H9 (cell line): ENCODE measurements at regions not wholly inside any gene's neighbourhood (a gene's known extent, or its start where the extent isn't known, plus 50 kb on each side); places are given as distances from the start of the nearest gene placed in this dataset.
"Not testable (repeated sequence)": the region's sequence is repeated elsewhere in the genome, so short reads cannot be mapped to it uniquely, and the experiment has no call there.

Experiments used
- DNase-seq: peaks from one replicate; pipeline ENCODE4 v3.0.0-alpha.2; 2017
- H2AFZ ChIP-seq: one replicate; pipeline ENCODE4 v1.6.1; 2013; ENCODE audit warnings: mild to moderate bottlenecking, low read length, control low read depth, moderate library complexity
- H2AK5ac ChIP-seq: 2 replicates; pipeline ENCODE4 v1.6.1; 2013; ENCODE audit warnings: low read length, control low read depth, mixed read lengths; ENCODE audit not compliant: insufficient read length
- H2BK120ac ChIP-seq: one replicate; pipeline ENCODE4 v1.6.1; 2013; ENCODE audit warnings: low read depth, mild to moderate bottlenecking, low read length, control low read depth, inconsistent platforms; ENCODE audit not compliant: poor library complexity, severe bottlenecking
- H2BK12ac ChIP-seq: 2 replicates; pipeline ENCODE4 v1.6.1; 2013; ENCODE audit warnings: low read length, control low read depth, mixed read lengths, low read depth; ENCODE audit not compliant: insufficient read length
- H2BK15ac ChIP-seq: 2 replicates; pipeline ENCODE4 v1.6.1; 2013; ENCODE audit warnings: low read depth, low read length, control low read depth
- H2BK20ac ChIP-seq: one replicate; pipeline ENCODE4 v1.6.1; 2013; ENCODE audit warnings: low read depth, mild to moderate bottlenecking, low read length, control low read depth, inconsistent platforms; ENCODE audit not compliant: poor library complexity, severe bottlenecking
- H2BK5ac ChIP-seq: 2 replicates; pipeline ENCODE4 v1.6.1; 2013; ENCODE audit warnings: low read length, control low read depth, mixed read lengths; ENCODE audit not compliant: insufficient read length
- H3K14ac ChIP-seq: 2 replicates; pipeline ENCODE4 v1.6.1; 2013; ENCODE audit warnings: low read length, control low read depth; ENCODE audit not compliant: insufficient read depth
- H3K18ac ChIP-seq: 2 replicates; pipeline ENCODE4 v1.6.1; 2013; ENCODE audit warnings: low read depth, mild to moderate bottlenecking, mixed read lengths, low read length, control low read depth; ENCODE audit not compliant: insufficient read length
- H3K23ac ChIP-seq: 2 replicates; pipeline ENCODE4 v1.6.1; 2013; ENCODE audit warnings: low read length, control low read depth, mixed read lengths, low read depth; ENCODE audit not compliant: insufficient read length
- H3K23me2 ChIP-seq: 2 replicates; pipeline ENCODE4 v1.6.1; 2013; ENCODE audit warnings: low read depth, mild to moderate bottlenecking, mixed read lengths, low read length, control low read depth; ENCODE audit not compliant: insufficient read length, poor library complexity, severe bottlenecking
- H3K27ac ChIP-seq: 2 replicates; pipeline ENCODE4 v1.5.1; 2013; ENCODE audit warnings: low read length, control low read depth, mixed read lengths, low read depth; ENCODE audit not compliant: insufficient read length
- H3K27me3 ChIP-seq: 2 replicates; pipeline ENCODE4 v1.6.1; 2013; ENCODE audit warnings: low read length, control low read depth, inconsistent platforms; ENCODE audit not compliant: insufficient read depth
- H3K4ac ChIP-seq: 2 replicates; pipeline ENCODE4 v1.6.1; 2013; ENCODE audit warnings: low read depth, mild to moderate bottlenecking, control low read depth, inconsistent platforms, low read length, moderate library complexity
- H3K4me1 ChIP-seq: 2 replicates; pipeline ENCODE4 v1.6.1; 2013; ENCODE audit warnings: low read length, control low read depth, inconsistent platforms; ENCODE audit not compliant: insufficient read depth
- H3K4me2 ChIP-seq: 2 replicates; pipeline ENCODE4 v1.6.1; 2013; ENCODE audit warnings: low read length, control low read depth, mixed read lengths; ENCODE audit not compliant: insufficient read length, insufficient read depth
- H3K56ac ChIP-seq: 2 replicates; pipeline ENCODE4 v1.6.1; 2013; ENCODE audit warnings: low read depth, mild to moderate bottlenecking, mixed read lengths, low read length, control low read depth; ENCODE audit not compliant: insufficient read length
- H3K79me1 ChIP-seq: 2 replicates; pipeline ENCODE4 v1.6.1; 2013; ENCODE audit warnings: low read depth, mild to moderate bottlenecking, moderate library complexity, low read length, control low read depth, inconsistent platforms; ENCODE audit not compliant: insufficient read depth, poor library complexity, severe bottlenecking
- H3K79me2 ChIP-seq: 2 replicates; pipeline ENCODE4 v1.6.1; 2013; ENCODE audit warnings: low read length, control low read depth, inconsistent platforms; ENCODE audit not compliant: insufficient read depth
- H3K9ac ChIP-seq: 2 replicates; pipeline ENCODE4 v1.6.1; 2013; ENCODE audit warnings: low read length, control low read depth, mixed read lengths; ENCODE audit not compliant: insufficient read length; ENCODE audit errors: extremely low read depth
- H3K9me3 ChIP-seq: one replicate; pipeline ENCODE4 v1.6.1; 2013; ENCODE audit warnings: low read depth, low read length, inconsistent platforms; ENCODE audit not compliant: control insufficient read depth
- H3T11ph ChIP-seq: one replicate; pipeline ENCODE4 v1.6.1; 2013; ENCODE audit warnings: mild to moderate bottlenecking, low read length, control low read depth, inconsistent platforms
- H4K20me1 ChIP-seq: one replicate; pipeline ENCODE4 v1.6.1; 2013; ENCODE audit not compliant: control insufficient read depth, insufficient read length, insufficient read depth
- H4K5ac ChIP-seq: 2 replicates; pipeline ENCODE4 v1.6.1; 2013; ENCODE audit warnings: low read depth, mild to moderate bottlenecking, mixed read lengths, low read length, control low read depth; ENCODE audit not compliant: insufficient read length
- H4K8ac ChIP-seq: replicated peaks from 2 replicates; pipeline ENCODE4 v1.6.1; 2013; ENCODE audit warnings: low read length, control low read depth, mixed read lengths, low read depth; ENCODE audit not compliant: insufficient read length
- H4K91ac ChIP-seq: 2 replicates; pipeline ENCODE4 v1.6.1; 2013; ENCODE audit warnings: low read depth, mild to moderate bottlenecking, moderate library complexity, mixed read lengths, low read length, control low read depth; ENCODE audit not compliant: insufficient read length
- H3K27ac Mint-ChIP-seq, 3 experiments: 2 replicates in 2 of 3; 3 replicates in 1 of 3; pipeline ENCODE4 v1.8.0; 2020 to 2021; ENCODE audit warnings: mixed read lengths in 3 of 3, mild to moderate bottlenecking in 1 of 3, moderate library complexity in 1 of 3
- H3K27me3 Mint-ChIP-seq: 2 replicates; pipeline ENCODE4 v1.8.0; 2021; ENCODE audit warnings: low read depth, mild to moderate bottlenecking, moderate library complexity, mixed read lengths
- H3K36me3 Mint-ChIP-seq, 3 experiments: 2 replicates in 2 of 3; 3 replicates in 1 of 3; pipeline ENCODE4 v1.8.0; 2020 to 2021; ENCODE audit warnings: low read depth in 3 of 3, mixed read lengths in 3 of 3; ENCODE audit not compliant: insufficient read depth in 1 of 3
- H3K4me1 Mint-ChIP-seq, 2 experiments: 2 replicates each; pipeline ENCODE4 v1.8.0; 2020; ENCODE audit warnings: mixed read lengths in 2 of 2
- H3K4me3 Mint-ChIP-seq, 2 experiments: 2 replicates in 1 of 2; 3 replicates in 1 of 2; pipeline ENCODE4 v1.8.0; 2020 to 2021; ENCODE audit warnings: mild to moderate bottlenecking in 2 of 2, mixed read lengths in 2 of 2, moderate library complexity in 1 of 2
- H3K9me3 Mint-ChIP-seq, 2 experiments: 2 replicates in 1 of 2; 3 replicates in 1 of 2; pipeline ENCODE4 v1.8.0; 2020; ENCODE audit warnings: mild to moderate bottlenecking in 2 of 2, mixed read lengths in 2 of 2, moderate library complexity in 1 of 2
- WGBS: extraction: QIAGEN DNeasy Blood & Tissue Kit; methylation state at CpG from one replicate; pipeline ENCODE4 v1.1.7; 2013; ENCODE audit warnings: missing lambda C conversion rate, low lambda C conversion rate, mixed read lengths; ENCODE audit not compliant: insufficient read length; ENCODE audit errors: extremely low coverage; 5-methylcytosine and 5-hydroxymethylcytosine counted together

GRCh38 chr7:63568571-63569313, 429.9 kb upstream of the ZNF722 start:
- H4K5ac ChIP-seq, H3K27me3 Mint-ChIP-seq, H3K79me2 ChIP-seq, H3K23ac ChIP-seq, H3K4me1 ChIP-seq, H3K27me3 ChIP-seq, H3K27ac ChIP-seq, H3K27ac Mint-ChIP-seq, H2BK20ac ChIP-seq, H4K91ac ChIP-seq, H3K4ac ChIP-seq, H3K4me2 ChIP-seq, H3K4me1 Mint-ChIP-seq, DNase-seq, H3K18ac ChIP-seq, H3K56ac ChIP-seq, H2BK12ac ChIP-seq, H3K14ac ChIP-seq, H4K8ac ChIP-seq, H4K20me1 ChIP-seq, H3K4me3 Mint-ChIP-seq, H2BK15ac ChIP-seq, H3K9ac ChIP-seq, H3K79me1 ChIP-seq, H2AK5ac ChIP-seq, H3K23me2 ChIP-seq, H2BK120ac ChIP-seq, H2BK5ac ChIP-seq, H2AFZ ChIP-seq, H3T11ph ChIP-seq: not testable (repeated sequence)
- no CpG with 5 or more reads among the region's 27 CpGs for WGBS
- peaks cover 16% of the 10 kb centered on the region for H3K9me3 ChIP-seq
- H3K36me3 Mint-ChIP-seq, result peaks cover 7 to 10% (median 10%) of the 10 kb centered on the region in 3 experiments; a peak in 4 of 7 replicates
- H3K9me3 Mint-ChIP-seq, result peaks cover 33 to 51% of the 10 kb centered on the region in 2 experiments

GRCh38 chr7:63570386-63571115, 428.1 kb upstream of the ZNF722 start:
- not testable (repeated sequence) for H3K18ac ChIP-seq, H3K27ac ChIP-seq, H3K4me3 Mint-ChIP-seq, H3K4ac ChIP-seq, H4K91ac ChIP-seq, H3K4me1 ChIP-seq, H3T11ph ChIP-seq, H3K79me2 ChIP-seq, H2AK5ac ChIP-seq, H3K79me1 ChIP-seq, H2AFZ ChIP-seq, H3K27ac Mint-ChIP-seq, H3K27me3 ChIP-seq, H2BK12ac ChIP-seq, H3K9ac ChIP-seq, H3K27me3 Mint-ChIP-seq, H3K56ac ChIP-seq, H2BK120ac ChIP-seq, H2BK15ac ChIP-seq, H3K14ac ChIP-seq, H3K4me2 ChIP-seq, H2BK5ac ChIP-seq, H3K4me1 Mint-ChIP-seq, H2BK20ac ChIP-seq, H4K5ac ChIP-seq, DNase-seq, H4K8ac ChIP-seq, H3K23me2 ChIP-seq, H3K23ac ChIP-seq, H4K20me1 ChIP-seq
- no CpG with 5 or more reads among the region's 15 CpGs for WGBS
- Mint-ChIP-seq H3K9me3 (peaks cover 40 to 55% of the 10 kb centered on the region in 2 experiments), H3K36me3 (peaks cover 7 to 10% (median 10%) of the 10 kb centered on the region in 3 experiments; a peak in 4 of 7 replicates)
- H3K9me3 ChIP-seq, result peaks cover 16% of the 10 kb centered on the region
